ENCODE measurements at regions not wholly inside any gene's neighbourhood (a gene's known extent, or its start where the extent isn't known, plus 50 kb on each side); places are given as distances from the start of the nearest gene placed in this dataset.

DNA sequence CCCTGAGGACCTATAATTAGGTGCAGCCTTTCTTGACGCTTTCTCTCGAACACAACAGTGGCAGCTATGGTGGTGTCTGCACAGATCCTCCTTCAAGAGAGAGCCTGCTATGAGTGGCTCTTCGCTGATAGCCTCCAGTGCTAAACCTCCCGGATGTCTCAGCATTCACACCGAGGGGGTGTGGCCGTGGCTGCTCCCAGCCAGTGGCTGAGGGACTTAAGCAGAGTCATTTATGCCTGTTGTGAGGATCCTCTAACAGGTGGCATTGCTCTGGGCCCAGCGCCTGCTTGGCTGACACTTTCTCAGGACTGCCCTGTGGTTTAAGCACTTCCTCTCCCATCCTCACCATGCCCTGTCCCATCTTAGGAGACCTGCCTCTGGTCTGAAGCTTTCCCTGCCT lies 592.0 kb upstream of the LRRTM1 start:
- Mint-ChIP-seq H3K27me3 (no peaks in the 10 kb centered on the region), H3K27ac (no peak overlapping the region), H3K4me1 (ENCODE audit: unreplicated experiment) (peaks cover 29% of the 10 kb centered on the region), H3K36me3 (no peaks in the 10 kb centered on the region), H3K9me3 (no peaks in the 10 kb centered on the region), H3K4me3 (no peak overlapping the region)
- no peak for DNase-seq (ENCODE audit: extremely low spot score, unreplicated experiment)
- TF ChIP-seq, protein P1, sequence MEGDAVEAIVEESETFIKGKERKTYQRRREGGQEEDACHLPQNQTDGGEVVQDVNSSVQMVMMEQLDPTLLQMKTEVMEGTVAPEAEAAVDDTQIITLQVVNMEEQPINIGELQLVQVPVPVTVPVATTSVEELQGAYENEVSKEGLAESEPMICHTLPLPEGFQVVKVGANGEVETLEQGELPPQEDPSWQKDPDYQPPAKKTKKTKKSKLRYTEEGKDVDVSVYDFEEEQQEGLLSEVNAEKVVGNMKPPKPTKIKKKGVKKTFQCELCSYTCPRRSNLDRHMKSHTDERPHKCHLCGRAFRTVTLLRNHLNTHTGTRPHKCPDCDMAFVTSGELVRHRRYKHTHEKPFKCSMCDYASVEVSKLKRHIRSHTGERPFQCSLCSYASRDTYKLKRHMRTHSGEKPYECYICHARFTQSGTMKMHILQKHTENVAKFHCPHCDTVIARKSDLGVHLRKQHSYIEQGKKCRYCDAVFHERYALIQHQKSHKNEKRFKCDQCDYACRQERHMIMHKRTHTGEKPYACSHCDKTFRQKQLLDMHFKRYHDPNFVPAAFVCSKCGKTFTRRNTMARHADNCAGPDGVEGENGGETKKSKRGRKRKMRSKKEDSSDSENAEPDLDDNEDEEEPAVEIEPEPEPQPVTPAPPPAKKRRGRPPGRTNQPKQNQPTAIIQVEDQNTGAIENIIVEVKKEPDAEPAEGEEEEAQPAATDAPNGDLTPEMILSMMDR (conservative IDR thresholded peaks at IDR 0.05): no peak

DNA sequence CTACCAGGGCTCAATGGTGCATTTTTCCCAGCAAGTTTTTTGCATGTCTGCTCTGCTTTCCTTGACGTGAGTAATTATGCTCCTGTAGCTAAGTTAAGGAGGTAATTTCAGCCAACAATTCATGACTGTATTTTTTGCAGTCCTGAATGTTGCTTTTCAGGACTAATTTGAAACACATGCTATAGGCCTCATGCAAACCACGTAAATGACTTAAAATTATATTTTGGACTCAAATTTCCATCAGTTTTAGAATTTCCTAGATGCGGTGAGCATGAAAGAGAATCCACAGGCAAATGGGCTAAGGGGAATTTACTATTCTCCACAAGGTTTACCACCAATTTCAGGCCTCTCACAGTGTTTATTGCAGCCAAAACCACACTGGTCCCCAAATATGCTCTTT lies 589.9 kb upstream of the LRRTM1 start:
- H3K9me3 Mint-ChIP-seq: no peaks in the 10 kb centered on the region
- no peaks in the 10 kb centered on the region for H3K36me3 Mint-ChIP-seq
- no peak for DNase-seq (ENCODE audit: extremely low spot score, unreplicated experiment)
- H3K4me3 Mint-ChIP-seq: no peak overlapping the region
- H3K27ac Mint-ChIP-seq: no peak overlapping the region
- peaks cover 32% of the 10 kb centered on the region for H3K4me1 Mint-ChIP-seq (ENCODE audit: unreplicated experiment)
- H3K27me3 Mint-ChIP-seq: no peaks in the 10 kb centered on the region
- TF ChIP-seq, protein P1 (conservative IDR thresholded peaks at IDR 0.05): no peak

DNA sequence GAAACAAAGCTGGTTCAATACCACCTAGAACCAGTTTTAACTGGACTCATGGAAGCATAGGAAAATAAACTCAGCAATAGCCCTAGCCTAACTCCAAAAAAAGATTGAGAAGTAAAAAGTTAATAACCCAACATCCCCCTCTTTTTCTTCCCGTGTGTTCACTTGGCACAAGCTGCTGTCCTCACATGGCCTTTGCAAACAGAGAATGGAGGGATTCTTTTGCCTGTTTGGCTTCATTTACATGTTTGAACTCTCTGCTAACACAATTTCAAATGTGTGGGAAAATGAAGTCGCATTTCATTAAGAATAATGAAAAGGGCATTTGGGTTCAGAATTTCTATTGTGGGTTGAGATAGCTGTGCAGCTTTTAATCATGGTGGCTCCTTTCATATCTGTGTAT lies 589.2 kb upstream of the LRRTM1 start:
- Mint-ChIP-seq H3K4me1 (ENCODE audit: unreplicated experiment) (peaks cover 32% of the 10 kb centered on the region), H3K9me3 (no peaks in the 10 kb centered on the region), H3K4me3 (no peak overlapping the region), H3K36me3 (no peaks in the 10 kb centered on the region), H3K27me3 (no peaks in the 10 kb centered on the region), H3K27ac (no peak overlapping the region)
- TF ChIP-seq, protein P1 (conservative IDR thresholded peaks at IDR 0.05): no peak
- no peak for DNase-seq (ENCODE audit: extremely low spot score, unreplicated experiment)

DNA sequence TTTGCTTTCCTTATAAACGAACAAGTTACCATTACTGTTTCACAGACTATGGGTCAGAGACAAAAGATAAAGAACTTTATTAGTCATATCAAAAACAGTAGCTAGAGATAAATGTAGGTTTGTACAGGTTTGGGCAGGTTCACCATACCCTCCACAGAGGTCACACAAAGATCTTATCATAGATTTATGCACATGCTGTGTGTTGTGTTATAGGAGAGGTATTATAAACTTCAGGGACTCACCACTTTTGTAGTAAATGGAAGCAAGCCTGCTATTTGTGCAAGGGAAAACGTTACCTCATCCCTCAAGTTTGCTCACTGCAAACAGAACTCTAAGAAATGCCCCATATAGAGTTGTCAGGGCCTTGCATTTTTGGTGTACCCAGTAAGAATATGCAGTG lies 584.5 kb upstream of the LRRTM1 start:
- H3K27me3 Mint-ChIP-seq: no peaks in the 10 kb centered on the region
- no peak for DNase-seq (ENCODE audit: extremely low spot score, unreplicated experiment)
- H3K9me3 Mint-ChIP-seq: no peaks in the 10 kb centered on the region
- H3K4me1 Mint-ChIP-seq (ENCODE audit: unreplicated experiment): peaks cover 17% of the 10 kb centered on the region
- TF ChIP-seq, protein P1 (conservative IDR thresholded peaks at IDR 0.05): no peak
- H3K36me3 Mint-ChIP-seq: no peaks in the 10 kb centered on the region
- H3K27ac Mint-ChIP-seq: no peak overlapping the region
- no peak overlapping the region for H3K4me3 Mint-ChIP-seq

DNA sequence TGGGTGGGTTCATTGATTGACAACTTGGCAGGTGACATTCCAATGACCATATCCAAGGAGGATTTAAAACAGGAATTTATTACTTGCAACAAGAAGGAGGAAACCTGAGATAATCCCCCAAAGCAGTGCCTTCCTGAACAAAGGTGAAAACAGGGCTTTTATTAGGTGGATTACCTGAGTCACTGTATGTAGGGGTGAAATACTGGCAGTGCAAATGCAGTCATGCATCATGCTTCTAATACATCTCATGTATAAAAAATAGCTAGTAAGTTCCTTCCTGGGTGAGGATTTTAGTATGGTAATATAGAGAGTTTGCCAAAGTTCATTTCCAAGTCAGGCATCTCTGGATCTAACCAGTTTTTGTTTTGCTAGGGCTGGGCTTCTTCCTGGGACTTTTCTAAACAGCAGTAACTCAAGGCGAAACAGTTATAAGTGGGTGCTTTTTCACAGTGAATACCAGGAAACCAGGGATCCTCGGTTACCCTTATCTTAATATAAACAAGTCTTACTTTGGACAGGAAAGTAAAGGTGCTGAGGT lies 583.4 kb upstream of the LRRTM1 start:
- H3K9me3 Mint-ChIP-seq: no peaks in the 10 kb centered on the region
- no peaks in the 10 kb centered on the region for H3K36me3 Mint-ChIP-seq
- no peak overlapping the region for H3K27ac Mint-ChIP-seq
- peaks cover 13% of the 10 kb centered on the region for H3K4me1 Mint-ChIP-seq (ENCODE audit: unreplicated experiment)
- TF ChIP-seq, protein P1 (conservative IDR thresholded peaks at IDR 0.05): no peak
- H3K4me3 Mint-ChIP-seq: no peak overlapping the region
- DNase-seq (ENCODE audit: extremely low spot score, unreplicated experiment): no peak
- H3K27me3 Mint-ChIP-seq: no peaks in the 10 kb centered on the region

DNA sequence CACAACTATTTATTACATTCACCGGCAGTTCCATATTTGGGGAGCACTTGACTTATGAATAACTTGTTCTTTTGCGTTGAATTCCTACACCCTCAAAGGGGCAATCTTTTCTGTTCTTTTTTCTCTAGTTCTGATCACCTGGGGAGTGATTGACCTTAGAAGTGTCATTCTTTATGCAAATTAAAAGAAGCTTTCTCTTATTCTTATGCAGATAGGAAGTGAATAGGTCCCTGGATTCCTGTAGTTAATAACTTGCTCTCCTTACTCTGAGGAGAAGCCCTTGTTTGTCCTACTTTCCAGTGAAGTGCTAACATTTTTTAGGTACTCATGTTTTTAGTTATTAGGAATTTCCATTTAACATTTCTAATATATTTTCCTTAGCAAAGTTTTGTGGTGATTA lies 569.8 kb upstream of the LRRTM1 start:
- TF ChIP-seq, protein P1 (conservative IDR thresholded peaks at IDR 0.05): no peak
- H3K4me3 Mint-ChIP-seq: no peak overlapping the region
- H3K27ac Mint-ChIP-seq: no peak overlapping the region
- no peak for DNase-seq (ENCODE audit: extremely low spot score, unreplicated experiment)
- no peaks in the 10 kb centered on the region for H3K27me3 Mint-ChIP-seq
- H3K36me3 Mint-ChIP-seq: no peaks in the 10 kb centered on the region
- no peaks in the 10 kb centered on the region for H3K4me1 Mint-ChIP-seq (ENCODE audit: unreplicated experiment)
- no peaks in the 10 kb centered on the region for H3K9me3 Mint-ChIP-seq
